ACC112 (cell line): ENCODE measurements at regions not wholly inside any gene's neighbourhood (a gene's known extent, or its start where the extent isn't known, plus 50 kb on each side); places are given as distances from the start of the nearest gene placed in this dataset.

Experiments used
- H2AFZ ChIP-seq: fragments of 200-600 bp; sonication (generic); one replicate; pipeline ENCODE4 v1.6.0; 2017; ENCODE audit warnings: antibody characterized with exemption, low read length; ENCODE audit not compliant: unreplicated experiment
- H3K27ac ChIP-seq: fragments of 200-600 bp; sonication (generic); 2 replicates; pipeline ENCODE4 v1.5.1; 2014; ENCODE audit warnings: low read depth, mild to moderate bottlenecking, antibody characterized with exemption, low read length, moderate library complexity
- H3K27me3 ChIP-seq: fragments of 200-600 bp; sonication (generic); 2 replicates; pipeline ENCODE4 v1.6.1; 2014; ENCODE audit warnings: mild to moderate bottlenecking, antibody characterized with exemption, low read length, moderate library complexity, mixed read lengths; ENCODE audit not compliant: insufficient read depth
- H3K36me3 ChIP-seq: fragments of 200-600 bp; sonication (generic); 2 replicates; pipeline ENCODE4 v1.6.1; 2016; ENCODE audit warnings: mild to moderate bottlenecking, antibody characterized with exemption, low read length, moderate library complexity, mixed read lengths; ENCODE audit not compliant: insufficient read depth
- H3K4me1 ChIP-seq: fragments of 200-600 bp; sonication (generic); one replicate; pipeline ENCODE4 v1.6.1; 2016; ENCODE audit warnings: low read length, mixed read lengths; ENCODE audit not compliant: insufficient read depth, unreplicated experiment, control insufficient read depth
- H3K4me3 ChIP-seq: fragments of 200-600 bp; sonication (generic); 2 replicates; pipeline ENCODE4 v1.5.1; 2014; ENCODE audit warnings: mild to moderate bottlenecking, low read depth, low read length
- H3K79me2 ChIP-seq: fragments of 200-600 bp; sonication (generic); one replicate; pipeline ENCODE4 v1.6.0; 2016; ENCODE audit warnings: low read length; ENCODE audit not compliant: control insufficient read depth, unreplicated experiment, insufficient read depth

DNA sequence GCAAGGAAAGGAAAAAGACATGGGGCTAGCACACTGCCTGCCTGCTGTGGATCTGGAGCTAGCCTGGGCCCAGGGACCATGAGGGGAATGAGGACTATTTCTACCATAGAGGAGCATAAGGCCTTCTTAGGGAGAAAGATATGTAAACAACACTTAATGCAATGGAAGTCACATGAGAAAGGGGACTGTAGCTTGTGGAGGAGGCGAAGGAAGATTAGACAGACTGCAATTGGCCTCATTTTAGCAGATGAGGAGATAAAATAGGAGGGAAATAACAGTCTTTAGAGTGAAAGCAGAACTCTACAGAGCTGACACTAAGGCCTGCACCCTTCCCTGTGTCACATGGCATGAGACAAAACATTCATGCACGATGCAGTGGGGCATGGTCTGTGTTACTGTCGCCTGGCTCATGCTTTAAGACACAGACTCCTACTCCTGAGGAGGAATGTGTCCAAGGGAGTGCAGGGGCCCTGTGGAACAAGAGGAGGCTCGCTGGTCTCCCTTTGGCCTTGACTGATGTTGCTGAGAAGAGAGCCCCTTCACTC lies 829.3 kb upstream of the IGFBP3 start:
- H3K79me2 ChIP-seq, result no peaks in the 10 kb centered on the region
- H3K4me3 ChIP-seq, result no peak overlapping the region
- peaks cover 68% of the 10 kb centered on the region for H3K4me1 ChIP-seq
- H2AFZ ChIP-seq, result no peak overlapping the region
- H3K27ac ChIP-seq, result no peak overlapping the region
- H3K36me3 ChIP-seq, result no peaks in the 10 kb centered on the region
- H3K27me3 ChIP-seq, result no peaks in the 10 kb centered on the region

DNA sequence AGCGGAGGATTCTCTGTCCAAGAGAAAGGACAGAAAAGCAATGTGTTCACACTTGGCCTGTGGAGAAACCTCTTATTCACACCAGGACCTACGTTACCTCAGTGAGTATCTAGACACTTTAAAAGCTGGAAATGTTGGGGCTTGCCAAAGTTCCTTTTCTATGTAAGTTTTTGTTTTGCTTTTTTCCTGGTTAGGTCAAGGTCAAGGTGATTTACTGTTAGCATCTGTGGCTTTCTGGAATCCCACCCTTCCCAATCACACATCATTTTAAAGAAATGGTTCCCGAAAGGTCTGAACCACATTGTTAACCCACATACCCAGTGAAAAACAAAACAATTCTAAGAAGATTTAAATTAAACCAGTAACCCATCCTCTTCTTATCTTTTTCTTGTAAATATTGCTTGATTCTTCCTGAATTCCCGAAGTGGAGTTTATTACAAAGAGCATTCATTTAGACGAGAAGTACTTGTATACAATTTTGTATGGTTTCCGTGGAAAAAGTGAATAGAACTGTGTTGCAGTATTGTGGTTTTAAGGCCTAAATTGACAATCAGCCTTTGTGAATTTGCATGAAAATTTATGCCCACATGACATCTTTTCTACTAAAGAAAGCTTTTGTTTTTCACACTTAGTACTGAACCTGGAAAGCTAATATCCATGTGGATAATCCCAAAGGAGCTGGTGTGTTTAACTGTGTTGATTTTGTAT lies 827.0 kb upstream of the IGFBP3 start:
- Histone ChIP-seq H3K27ac (no peak overlapping the region), H3K36me3 (no peaks in the 10 kb centered on the region), H3K27me3 (no peaks in the 10 kb centered on the region), H3K4me3 (no peak overlapping the region), H2AFZ (no peak overlapping the region), H3K79me2 (no peaks in the 10 kb centered on the region), H3K4me1 (peaks cover 45% of the 10 kb centered on the region)

DNA sequence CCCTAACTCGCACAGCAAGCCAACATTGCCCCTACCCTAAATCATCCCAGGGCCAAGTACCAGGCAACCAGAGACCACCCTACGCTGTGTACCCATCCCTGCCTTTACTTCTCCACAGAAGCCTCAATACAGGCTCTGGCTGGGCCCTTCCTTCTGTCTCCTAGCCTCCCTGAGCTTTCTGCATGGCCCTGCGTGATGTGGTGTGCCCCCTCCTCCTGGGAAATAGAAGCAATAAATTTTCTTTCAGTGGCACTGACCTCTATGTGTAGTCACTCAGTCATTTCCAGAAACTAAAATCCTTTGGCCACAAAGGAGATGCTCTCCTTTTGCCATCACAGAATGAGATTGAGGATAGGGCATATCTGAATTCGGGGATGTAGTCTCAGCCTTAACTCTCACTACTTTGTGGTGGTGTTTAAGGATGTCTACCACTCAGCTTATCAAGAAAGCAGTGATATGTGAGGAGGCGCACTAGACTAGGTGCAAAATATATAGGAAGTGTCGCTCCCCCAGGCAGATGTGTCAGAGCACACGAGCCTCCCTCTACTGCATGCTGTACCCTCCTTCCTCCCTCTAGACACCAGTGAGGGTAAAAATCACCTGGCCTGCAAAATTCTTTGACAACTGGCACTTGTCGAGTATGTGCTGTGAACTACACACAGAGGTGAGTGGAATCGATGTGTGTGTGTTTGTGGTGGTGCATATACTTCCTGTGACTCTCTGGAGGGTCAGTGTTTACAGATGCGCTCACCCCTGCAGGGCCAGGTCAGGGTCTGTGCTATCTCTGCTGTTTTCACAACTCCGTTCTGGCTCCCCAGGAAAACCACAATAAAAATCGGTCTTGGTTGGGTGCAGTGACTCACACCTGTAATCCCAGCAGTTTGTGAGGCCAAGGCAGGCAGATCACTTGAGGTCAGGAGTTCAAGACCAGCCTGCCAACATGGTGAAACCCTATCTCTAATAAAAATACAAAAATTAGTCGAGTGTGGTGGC lies 825.9 kb upstream of the IGFBP3 start:
- H3K27ac ChIP-seq, result no peak overlapping the region
- no peaks in the 10 kb centered on the region for H3K27me3 ChIP-seq
- no peaks in the 10 kb centered on the region for H3K36me3 ChIP-seq
- H3K79me2 ChIP-seq, result no peaks in the 10 kb centered on the region
- H3K4me3 ChIP-seq, result no peak overlapping the region
- H2AFZ ChIP-seq, result no peak overlapping the region
- H3K4me1 ChIP-seq, result peaks cover 39% of the 10 kb centered on the region

DNA sequence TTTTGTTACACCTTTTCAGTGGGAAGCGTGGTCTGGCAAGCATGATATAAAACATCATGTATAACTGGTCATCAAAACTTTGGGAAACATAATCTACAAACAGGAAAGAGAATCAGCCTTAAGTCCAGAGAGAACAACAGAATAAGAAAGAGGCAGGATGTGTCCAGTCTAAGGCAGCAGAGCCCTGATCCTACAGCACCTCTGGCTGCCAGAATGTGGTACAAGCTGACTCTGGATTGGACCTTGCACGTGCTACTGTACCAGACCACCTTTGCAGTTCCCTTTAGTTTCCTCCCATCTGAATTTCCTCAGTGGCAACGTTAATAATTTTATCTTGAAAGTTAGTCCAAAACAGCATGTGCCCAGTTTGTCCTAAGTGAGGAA lies 824.6 kb upstream of the IGFBP3 start:
- no peaks in the 10 kb centered on the region for H3K27me3 ChIP-seq
- peak overlapping the region; percentile 58 for H2AFZ ChIP-seq
- H3K79me2 ChIP-seq, result no peaks in the 10 kb centered on the region
- no peak overlapping the region for H3K27ac ChIP-seq
- no peaks in the 10 kb centered on the region for H3K36me3 ChIP-seq
- no peak overlapping the region for H3K4me3 ChIP-seq
- H3K4me1 ChIP-seq, result peaks cover 26% of the 10 kb centered on the region

- Histone ChIP-seq H3K4me1 (peaks cover 25% of the 10 kb centered on the region), H2AFZ (peak overlapping the region; percentile 58), H3K79me2 (no peaks in the 10 kb centered on the region), H3K36me3 (no peaks in the 10 kb centered on the region), H3K27ac (no peak overlapping the region), H3K4me3 (no peak overlapping the region), H3K27me3 (no peaks in the 10 kb centered on the region)
These were observed 824.1 kb upstream of the IGFBP3 start for GRCh38 chr7:46744957-46745706.

DNA sequence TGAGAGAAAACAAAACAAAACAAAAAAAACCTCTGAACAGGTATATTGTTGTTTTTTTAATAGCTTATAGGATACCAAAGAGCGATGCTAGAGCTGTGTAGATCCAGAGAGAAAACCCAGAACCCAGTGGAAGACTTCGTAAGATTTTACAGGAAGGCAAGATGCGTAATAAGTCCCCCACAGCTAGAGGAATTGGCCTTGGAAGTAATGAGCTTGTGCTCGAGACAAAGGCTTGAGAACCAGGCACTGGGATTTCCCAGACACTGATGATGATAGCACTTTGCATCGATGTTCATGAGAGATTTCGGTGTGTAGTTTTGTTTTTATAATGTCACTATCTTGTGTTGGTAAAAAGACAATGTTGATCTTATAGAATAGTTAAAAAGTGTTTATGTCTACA lies 821.5 kb upstream of the IGFBP3 start:
- Histone ChIP-seq H2AFZ (no peak overlapping the region), H3K36me3 (no peaks in the 10 kb centered on the region), H3K27ac (no peak overlapping the region), H3K27me3 (no peaks in the 10 kb centered on the region), H3K4me3 (no peak overlapping the region), H3K4me1 (peaks cover 11% of the 10 kb centered on the region), H3K79me2 (no peaks in the 10 kb centered on the region)

GRCh38 chr7:46741938-46742540 lies 821.0 kb upstream of the IGFBP3 start:
- no peaks in the 10 kb centered on the region for H3K27me3 ChIP-seq
- no peaks in the 10 kb centered on the region for H3K36me3 ChIP-seq
- no peak overlapping the region for H2AFZ ChIP-seq

DNA sequence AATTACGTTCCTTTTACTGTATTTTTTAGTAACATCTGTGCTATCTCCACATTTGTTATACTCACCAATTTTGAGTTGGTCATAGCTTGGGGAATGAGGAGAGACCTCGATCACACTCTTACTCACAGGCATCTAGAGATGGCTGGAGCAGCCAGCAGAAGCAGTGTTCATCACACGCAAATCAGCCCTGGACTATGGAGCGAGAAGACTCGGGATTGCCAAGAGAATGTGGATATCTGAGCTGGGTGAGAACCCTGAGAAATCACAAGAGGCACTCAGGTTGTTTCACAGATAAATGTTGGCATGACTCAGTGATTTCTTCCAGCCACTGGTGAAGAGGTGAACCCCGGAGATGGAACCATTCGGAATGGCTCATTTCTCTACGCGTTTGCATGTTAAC lies 820.1 kb upstream of the IGFBP3 start:
- Histone ChIP-seq H3K36me3 (no peaks in the 10 kb centered on the region), H3K4me3 (no peak overlapping the region), H2AFZ (no peak overlapping the region), H3K79me2 (no peaks in the 10 kb centered on the region), H3K4me1 (peaks cover 4% of the 10 kb centered on the region), H3K27me3 (no peaks in the 10 kb centered on the region), H3K27ac (no peak overlapping the region)

More at GRCh38 chr7:46741938-46742540, 821.0 kb upstream of the IGFBP3 start:
- Histone ChIP-seq H3K79me2 (no peaks in the 10 kb centered on the region), H3K4me1 (peaks cover 6% of the 10 kb centered on the region), H3K4me3 (no peak overlapping the region), H3K27ac (no peak overlapping the region)

DNA sequence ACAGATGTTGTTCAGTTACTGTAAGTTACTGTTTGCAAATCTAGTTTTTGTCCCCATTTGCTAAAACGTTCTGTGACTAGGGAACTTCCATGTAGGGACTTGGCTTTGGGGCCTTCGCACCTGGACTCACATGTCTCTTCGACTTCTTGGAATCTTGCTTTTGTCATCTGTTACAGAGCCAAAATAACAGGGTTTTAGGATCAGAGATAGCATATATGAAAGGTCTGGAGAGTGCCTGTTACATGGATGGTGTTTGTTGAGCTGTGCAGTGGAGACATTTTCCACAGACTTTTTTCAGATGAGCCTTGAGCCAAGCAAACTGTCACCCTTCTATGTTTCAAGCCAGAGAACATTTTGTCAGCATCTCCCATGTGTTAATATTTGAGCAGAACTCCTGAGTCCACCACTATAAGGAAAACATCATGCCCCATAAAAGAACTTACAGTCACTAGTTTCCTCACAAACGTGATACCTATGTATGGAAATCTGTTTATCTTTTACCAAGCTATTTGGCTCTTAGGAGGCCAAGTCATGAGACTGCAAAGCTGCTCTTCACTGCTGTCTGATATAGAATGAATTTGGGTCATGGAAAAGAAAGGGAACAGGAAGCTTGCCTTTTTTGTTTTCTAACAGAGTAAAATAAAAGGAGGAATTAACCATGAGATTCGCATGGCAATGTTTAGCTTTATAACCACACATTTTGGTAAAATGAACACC lies 818.6 kb upstream of the IGFBP3 start:
- Histone ChIP-seq H3K27me3 (no peaks in the 10 kb centered on the region), H3K27ac (no peak overlapping the region), H2AFZ (no peak overlapping the region), H3K4me1 (peaks cover 4% of the 10 kb centered on the region), H3K79me2 (no peaks in the 10 kb centered on the region), H3K36me3 (no peaks in the 10 kb centered on the region), H3K4me3 (no peak overlapping the region)
